DOHH2 (cell line): ENCODE measurements at regions not wholly inside any gene's neighbourhood (a gene's known extent, or its start where the extent isn't known, plus 50 kb on each side); places are given as distances from the start of the nearest gene placed in this dataset.

Experiments
- H3F3A ChIP-seq: fragments of 200-600 bp; sonication (generic), shearing (Covaris generic); 2 replicates; pipeline ENCODE4 v1.6.0; 2016; ENCODE audit warnings: antibody characterized with exemption, mild to moderate bottlenecking; ENCODE audit not compliant: control insufficient read depth, insufficient read depth
- H3K27ac ChIP-seq: fragments of 200-600 bp; sonication (generic); 2 replicates; pipeline ENCODE4 v1.5.1; 2014; ENCODE audit warnings: low read depth, mild to moderate bottlenecking, low read length, moderate library complexity
- H3K27me3 ChIP-seq: fragments of 200-600 bp; sonication (generic); 2 replicates; pipeline ENCODE4 v1.6.1; 2014; ENCODE audit warnings: mild to moderate bottlenecking, low read length, mixed read lengths; ENCODE audit not compliant: control insufficient read depth
- H3K36me3 ChIP-seq: fragments of 200-600 bp; sonication (generic); 2 replicates; pipeline ENCODE4 v1.6.1; 2014; ENCODE audit warnings: mild to moderate bottlenecking, low read length, moderate library complexity, mixed read lengths; ENCODE audit not compliant: control insufficient read depth
- H3K4me1 ChIP-seq: fragments of 200-600 bp; sonication (generic); 2 replicates; pipeline ENCODE4 v1.6.1; 2014; ENCODE audit warnings: mild to moderate bottlenecking, low read length, mixed read lengths; ENCODE audit not compliant: control insufficient read depth
- H3K4me2 ChIP-seq: fragments of 200-600 bp; sonication (generic); 2 replicates; pipeline ENCODE4 v1.6.0; 2014; ENCODE audit warnings: mild to moderate bottlenecking, low read length, moderate library complexity
- H3K4me3 ChIP-seq: fragments of 200-600 bp; sonication (generic); 2 replicates; pipeline ENCODE4 v1.5.1; 2014; ENCODE audit warnings: mild to moderate bottlenecking, low read length, mixed read lengths
- H3K79me2 ChIP-seq: fragments of 200-600 bp; sonication (generic); 2 replicates; pipeline ENCODE4 v1.6.1; 2014; ENCODE audit warnings: mild to moderate bottlenecking, low read length, mixed read lengths; ENCODE audit not compliant: control insufficient read depth
- H3K9me2 ChIP-seq: fragments of 200-600 bp; sonication (generic); replicated peaks from 2 replicates; pipeline ENCODE4 v1.6.1; 2014; ENCODE audit warnings: mild to moderate bottlenecking, low read length, mixed read lengths; ENCODE audit not compliant: control insufficient read depth
- H3K9me3 ChIP-seq: fragments of 200-600 bp; sonication (generic); 2 replicates; pipeline ENCODE4 v1.6.1; 2014; ENCODE audit warnings: antibody characterized with exemption, low read length, mixed read lengths; ENCODE audit not compliant: control insufficient read depth, insufficient read depth
- H4K20me1 ChIP-seq: fragments of 200-600 bp; sonication (generic); 2 replicates; pipeline ENCODE4 v1.6.0; 2014; ENCODE audit warnings: low read depth, mild to moderate bottlenecking, antibody characterized with exemption, low read length, moderate library complexity; ENCODE audit not compliant: control insufficient read depth, insufficient read depth
- CTCF ChIP-seq: fragments of 200-600 bp; sonication (generic); IDR thresholded peaks from one replicate; pipeline ENCODE4 v1.5.1; 2014; ENCODE audit warnings: antibody characterized with exemption, mild to moderate bottlenecking, low read depth, low read length; ENCODE audit not compliant: poor library complexity, severe bottlenecking
- EZH2phosphoT487 ChIP-seq: fragments of 200-600 bp; sonication (generic); IDR thresholded peaks from 2 replicates; pipeline ENCODE4 v1.6.1; 2017; ENCODE audit warnings: borderline replicate concordance, mild to moderate bottlenecking, antibody characterized with exemption, low read length, moderate library complexity, mixed read lengths

- TF ChIP-seq CTCF (no peak), EZH2phosphoT487 (no peak)
- Histone ChIP-seq H3F3A (no peaks in the 10 kb centered on the region), H3K27me3 (no peaks in the 10 kb centered on the region), H3K4me2 (no peak overlapping the region), H3K27ac (no peak overlapping the region), H3K9me3 (peaks cover 15% of the 10 kb centered on the region; the same call in 1 of the 2 replicates), H3K4me3 (no peak overlapping the region), H3K4me1 (peaks cover 6% of the 10 kb centered on the region), H3K79me2 (no peaks in the 10 kb centered on the region), H3K9me2 (no peaks in the 10 kb centered on the region), H4K20me1 (no peaks in the 10 kb centered on the region), H3K36me3 (no peaks in the 10 kb centered on the region)
These were observed 290.4 kb downstream of the AACS start for GRCh38 chr12:125355614-125356013.

- H3K36me3 ChIP-seq: no peaks in the 10 kb centered on the region
- peaks cover 15% of the 10 kb centered on the region; the same call in 1 of the 2 replicates for H3K9me3 ChIP-seq
- no peaks in the 10 kb centered on the region for H3K27me3 ChIP-seq
- H3K4me2 ChIP-seq: no peak overlapping the region
- H3K4me1 ChIP-seq: peaks cover 1% of the 10 kb centered on the region
- H3K4me3 ChIP-seq: no peak overlapping the region
- TF ChIP-seq EZH2phosphoT487: no peak
- TF ChIP-seq CTCF: no peak
- H3K79me2 ChIP-seq: no peaks in the 10 kb centered on the region
- H3K27ac ChIP-seq: no peak overlapping the region
- no peaks in the 10 kb centered on the region for H3K9me2 ChIP-seq
- H4K20me1 ChIP-seq: no peaks in the 10 kb centered on the region
- no peaks in the 10 kb centered on the region for H3F3A ChIP-seq
These were observed 290.9 kb downstream of the AACS start for GRCh38 chr12:125356111-125356510.

GRCh38 chr12:125357561-125357960 lies 292.3 kb downstream of the AACS start:
- Histone ChIP-seq H4K20me1 (no peaks in the 10 kb centered on the region), H3K27me3 (no peaks in the 10 kb centered on the region), H3K9me2 (no peaks in the 10 kb centered on the region), H3K79me2 (no peaks in the 10 kb centered on the region), H3K4me2 (no peak overlapping the region), H3K36me3 (no peaks in the 10 kb centered on the region), H3K27ac (no peak overlapping the region), H3K9me3 (peaks cover 10% of the 10 kb centered on the region; the same call in 1 of the 2 replicates), H3K4me1 (no peaks in the 10 kb centered on the region), H3F3A (no peaks in the 10 kb centered on the region), H3K4me3 (no peak overlapping the region)
- no peak for TF ChIP-seq CTCF
- TF ChIP-seq EZH2phosphoT487: no peak
